ENCODE measurements at regions not wholly inside any gene's neighbourhood (a gene's known extent, or its start where the extent isn't known, plus 50 kb on each side); places are given as distances from the start of the nearest gene placed in this dataset.

DNA sequence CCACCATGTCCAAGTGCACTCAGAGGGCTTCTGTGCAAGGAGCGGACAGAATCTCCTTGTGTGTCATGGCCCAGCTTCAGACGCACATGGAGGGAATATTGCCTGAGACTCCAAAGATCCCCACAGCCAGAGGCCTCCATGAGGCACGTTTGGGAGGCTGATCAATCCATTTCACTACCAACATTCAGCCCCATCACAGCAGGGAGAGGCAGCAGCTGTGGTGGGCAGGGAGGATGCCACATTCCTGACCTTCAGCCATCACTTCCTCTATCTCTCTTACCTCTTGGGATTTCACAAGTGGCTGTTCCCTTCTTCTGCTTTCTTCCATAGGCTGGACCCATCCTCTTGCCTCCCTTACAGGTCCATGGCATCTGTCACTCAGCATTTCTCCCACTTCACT is 82.4 kb upstream of the MBNL2 start:
- TF ChIP-seq, protein P1, sequence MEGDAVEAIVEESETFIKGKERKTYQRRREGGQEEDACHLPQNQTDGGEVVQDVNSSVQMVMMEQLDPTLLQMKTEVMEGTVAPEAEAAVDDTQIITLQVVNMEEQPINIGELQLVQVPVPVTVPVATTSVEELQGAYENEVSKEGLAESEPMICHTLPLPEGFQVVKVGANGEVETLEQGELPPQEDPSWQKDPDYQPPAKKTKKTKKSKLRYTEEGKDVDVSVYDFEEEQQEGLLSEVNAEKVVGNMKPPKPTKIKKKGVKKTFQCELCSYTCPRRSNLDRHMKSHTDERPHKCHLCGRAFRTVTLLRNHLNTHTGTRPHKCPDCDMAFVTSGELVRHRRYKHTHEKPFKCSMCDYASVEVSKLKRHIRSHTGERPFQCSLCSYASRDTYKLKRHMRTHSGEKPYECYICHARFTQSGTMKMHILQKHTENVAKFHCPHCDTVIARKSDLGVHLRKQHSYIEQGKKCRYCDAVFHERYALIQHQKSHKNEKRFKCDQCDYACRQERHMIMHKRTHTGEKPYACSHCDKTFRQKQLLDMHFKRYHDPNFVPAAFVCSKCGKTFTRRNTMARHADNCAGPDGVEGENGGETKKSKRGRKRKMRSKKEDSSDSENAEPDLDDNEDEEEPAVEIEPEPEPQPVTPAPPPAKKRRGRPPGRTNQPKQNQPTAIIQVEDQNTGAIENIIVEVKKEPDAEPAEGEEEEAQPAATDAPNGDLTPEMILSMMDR (IDR thresholded peaks at IDR 0.05) = no peak
- TF ChIP-seq POLR2A (IDR thresholded peaks at IDR 0.05) = no peak
